MCF 10A (cell line): ENCODE measurements at regions not wholly inside any gene's neighbourhood (a gene's known extent, or its start where the extent isn't known, plus 50 kb on each side); places are given as distances from the start of the nearest gene placed in this dataset.

Source experiments
- BruUV-seq: library from RNA; stranded (reverse); fragments of 400-500 nt; replicated peaks from 2 replicates; lab custom pipeline; 2021; lab: Mats Ljungman, UMichigan
- CTCF ChIA-PET: fragments of 300-600 bp; sonication (Branson Sonifier 250); formaldehyde crosslinking; extraction: SDS; loops from one replicate; lab custom pipeline; 2021; ENCODE audit warnings: antibody characterized with exemption, inconsistent platforms; lab: Yijun Ruan, JAX
- POLR2A ChIA-PET: fragments of 300-600, 350-650 bp; sonication (Branson Sonifier 250); formaldehyde crosslinking; extraction: SDS; loops from one replicate; lab custom pipeline; 2020; ENCODE audit warnings: antibody characterized with exemption, inconsistent platforms; lab: Yijun Ruan, JAX
- DNase-seq: peaks from one replicate; pipeline ENCODE4 v3.0.0-alpha.2; 2018; ENCODE audit not compliant: unreplicated experiment
- H3K27ac Mint-ChIP-seq: one replicate; pipeline ENCODE4 v1.8.0; 2022; ENCODE audit warnings: mild to moderate bottlenecking, low read depth, mixed read lengths; ENCODE audit not compliant: unreplicated experiment
- H3K27me3 Mint-ChIP-seq: one replicate; pipeline ENCODE4 v1.8.0; 2022; ENCODE audit warnings: mixed read lengths; ENCODE audit not compliant: insufficient read depth, unreplicated experiment
- H3K36me3 Mint-ChIP-seq: one replicate; pipeline ENCODE4 v1.8.0; 2022; ENCODE audit warnings: mild to moderate bottlenecking, moderate library complexity, mixed read lengths; ENCODE audit not compliant: insufficient read depth, unreplicated experiment
- H3K4me1 Mint-ChIP-seq: one replicate; pipeline ENCODE4 v1.8.0; 2022; ENCODE audit warnings: mixed read lengths; ENCODE audit not compliant: insufficient read depth, unreplicated experiment
- H3K4me3 Mint-ChIP-seq: one replicate; pipeline ENCODE4 v1.8.0; 2022; ENCODE audit warnings: mild to moderate bottlenecking, moderate library complexity, mixed read lengths; ENCODE audit not compliant: unreplicated experiment
- H3K9me3 Mint-ChIP-seq: one replicate; pipeline ENCODE4 v1.8.0; 2022; ENCODE audit warnings: mixed read lengths; ENCODE audit not compliant: unreplicated experiment
- CTCF ChIP-seq: fragments of 200-600 bp; IDR thresholded peaks from one replicate; pipeline ENCODE4 v1.8.0; 2022; ENCODE audit warnings: antibody characterized with exemption, mild to moderate bottlenecking; ENCODE audit not compliant: unreplicated experiment
- intact Hi-C: fragments of 100-400 bp; cut with micrococcal nuclease; formaldehyde crosslinking; loops from 2 replicates; pipeline ENCODE4 v1.14.1; 2022

GRCh38 chr3:117531078-117531767 lies 821.6 kb downstream of the TUSC7 start:
- peaks cover 14% of the 10 kb centered on the region for H3K4me1 Mint-ChIP-seq
- CTCF ChIA-PET: interaction anchor here (0.6 to 0.7 kb wide), 5 partner anchors 9 to 1286 kb away, joined by 3 to 6 read pairs (median 3); no protein-coding TSS in a partner anchor
- TF ChIP-seq CTCF: no peak
- H3K27me3 Mint-ChIP-seq: no peaks in the 10 kb centered on the region
- intact Hi-C loops: no loop called here
- no peaks in the 10 kb centered on the region for H3K36me3 Mint-ChIP-seq
- no TSS peak for BruUV-seq
- no peak overlapping the region for H3K4me3 Mint-ChIP-seq
- H3K27ac Mint-ChIP-seq: no peak overlapping the region
- peaks cover 2% of the 10 kb centered on the region for H3K9me3 Mint-ChIP-seq
- POLR2A ChIA-PET: no interaction called here
- DNase-seq: no peak

- BruUV-seq: no TSS peak
- DNase-seq: no peak
- intact Hi-C loops: no loop called here
- peaks cover 9% of the 10 kb centered on the region for H3K4me1 Mint-ChIP-seq
- ChIA-PET CTCF (interaction anchor here (0.6 to 0.9 kb wide), 2 partner anchors 228 to 473 kb away, joined by 3 to 5 read pairs; no protein-coding TSS in a partner anchor), POLR2A (no interaction called here)
- H3K27me3 Mint-ChIP-seq: no peaks in the 10 kb centered on the region
- H3K9me3 Mint-ChIP-seq: peaks cover 7% of the 10 kb centered on the region
- no peaks in the 10 kb centered on the region for H3K36me3 Mint-ChIP-seq
- no peak for TF ChIP-seq CTCF
- H3K27ac Mint-ChIP-seq: no peak overlapping the region
- H3K4me3 Mint-ChIP-seq: no peak overlapping the region
Measured at GRCh38 chr3:117532268-117532667, 822.7 kb downstream of the TUSC7 start.

GRCh38 chr3:117534138-117534537 lies 824.6 kb downstream of the TUSC7 start:
- ChIA-PET POLR2A (interaction anchor here (0.5 to 1.0 kb wide), 2 partner anchors 20 to 25 kb away, joined by 3 read pairs; no protein-coding TSS in a partner anchor), CTCF (interaction anchor here (0.6 to 1.6 kb wide), 2 partner anchors 8 to 255 kb away, joined by 3 to 5 read pairs; no protein-coding TSS in a partner anchor)
- no peak for DNase-seq
- no peak for TF ChIP-seq CTCF
- intact Hi-C loops: no loop called here
- Mint-ChIP-seq H3K4me3 (no peak overlapping the region), H3K36me3 (no peaks in the 10 kb centered on the region), H3K9me3 (peaks cover 7% of the 10 kb centered on the region), H3K27ac (no peak overlapping the region), H3K27me3 (no peaks in the 10 kb centered on the region), H3K4me1 (peaks cover 9% of the 10 kb centered on the region)
- no TSS peak for BruUV-seq

GRCh38 chr3:117536006-117536405 lies 826.4 kb downstream of the TUSC7 start:
- POLR2A ChIA-PET: no interaction called here
- Mint-ChIP-seq H3K27me3 (no peaks in the 10 kb centered on the region), H3K4me3 (no peak overlapping the region), H3K27ac (no peak overlapping the region), H3K4me1 (peaks cover 5% of the 10 kb centered on the region), H3K9me3 (peaks cover 7% of the 10 kb centered on the region), H3K36me3 (no peaks in the 10 kb centered on the region)
- no peak for DNase-seq
- no peak for TF ChIP-seq CTCF
- BruUV-seq: no TSS peak
- intact Hi-C loops: no loop called here
- CTCF ChIA-PET: no interaction called here
